Mononuclear cell (primary cell): ENCODE measurements at regions not wholly inside any gene's neighbourhood (a gene's known extent, or its start where the extent isn't known, plus 50 kb on each side); places are given as distances from the start of the nearest gene placed in this dataset.

Experiments
- H3K27me3 ChIP-seq: 2 replicates; pipeline ENCODE4 v1.6.0; 2011; ENCODE audit warnings: low read length, control low read depth; ENCODE audit not compliant: insufficient read depth
- H3K4me1 ChIP-seq: 2 replicates; pipeline ENCODE4 v1.5.1; 2011; ENCODE audit warnings: mild to moderate bottlenecking, low read length, control low read depth; ENCODE audit not compliant: insufficient read depth
- H3K4me3 ChIP-seq: 2 replicates; pipeline ENCODE4 v1.5.1; 2011; ENCODE audit warnings: mild to moderate bottlenecking, low read length, moderate library complexity
- H3K9me3 ChIP-seq: 2 replicates; pipeline ENCODE4 v1.5.1; 2011; ENCODE audit warnings: low read depth, mild to moderate bottlenecking, control low read depth, low read length

GRCh38 chr22:27148055-27148454 lies 490.7 kb downstream of the MIAT start:
- Histone ChIP-seq H3K27me3 (no peaks in the 10 kb centered on the region), H3K4me1 (peaks cover 17% of the 10 kb centered on the region), H3K4me3 (no peak overlapping the region), H3K9me3 (no peaks in the 10 kb centered on the region)

- Histone ChIP-seq H3K27me3 (no peaks in the 10 kb centered on the region), H3K4me3 (no peak overlapping the region), H3K4me1 (peaks cover 17% of the 10 kb centered on the region), H3K9me3 (no peaks in the 10 kb centered on the region)
Observed at GRCh38 chr22:27148886-27149470, 491.6 kb downstream of the MIAT start.

GRCh38 chr22:27149921-27150543 lies 492.6 kb downstream of the MIAT start:
- Histone ChIP-seq H3K4me3 (no peak overlapping the region), H3K27me3 (no peaks in the 10 kb centered on the region), H3K4me1 (peaks cover 17% of the 10 kb centered on the region), H3K9me3 (no peaks in the 10 kb centered on the region)

GRCh38 chr22:27150544-27150941 lies 493.2 kb downstream of the MIAT start:
- no peaks in the 10 kb centered on the region for H3K27me3 ChIP-seq
- H3K4me3 ChIP-seq: no peak overlapping the region
- H3K4me1 ChIP-seq: peaks cover 17% of the 10 kb centered on the region
- H3K9me3 ChIP-seq: no peaks in the 10 kb centered on the region

GRCh38 chr22:27151407-27151806 lies 494.0 kb downstream of the MIAT start:
- no peaks in the 10 kb centered on the region for H3K9me3 ChIP-seq
- H3K27me3 ChIP-seq: no peaks in the 10 kb centered on the region
- no peak overlapping the region for H3K4me3 ChIP-seq
- peaks cover 17% of the 10 kb centered on the region for H3K4me1 ChIP-seq

- Histone ChIP-seq H3K4me3 (no peak overlapping the region), H3K9me3 (no peaks in the 10 kb centered on the region), H3K27me3 (no peaks in the 10 kb centered on the region), H3K4me1 (peaks cover 17% of the 10 kb centered on the region)
Observed at GRCh38 chr22:27152033-27152432, 494.6 kb downstream of the MIAT start.

GRCh38 chr22:27152883-27153282 lies 495.5 kb downstream of the MIAT start:
- Histone ChIP-seq H3K27me3 (no peaks in the 10 kb centered on the region), H3K9me3 (no peaks in the 10 kb centered on the region), H3K4me1 (peaks cover 17% of the 10 kb centered on the region), H3K4me3 (no peak overlapping the region)

GRCh38 chr22:27153386-27153785 lies 496.0 kb downstream of the MIAT start:
- no peaks in the 10 kb centered on the region for H3K27me3 ChIP-seq
- no peak overlapping the region for H3K4me3 ChIP-seq
- peaks cover 17% of the 10 kb centered on the region for H3K4me1 ChIP-seq
- H3K9me3 ChIP-seq: no peaks in the 10 kb centered on the region

GRCh38 chr22:27154717-27155116 lies 497.3 kb downstream of the MIAT start:
- no peaks in the 10 kb centered on the region for H3K9me3 ChIP-seq
- H3K27me3 ChIP-seq: no peaks in the 10 kb centered on the region
- H3K4me3 ChIP-seq: no peak overlapping the region
- H3K4me1 ChIP-seq: peaks cover 17% of the 10 kb centered on the region

GRCh38 chr22:27156821-27157489 lies 499.6 kb downstream of the MIAT start:
- Histone ChIP-seq H3K9me3 (no peaks in the 10 kb centered on the region), H3K4me3 (no peak overlapping the region), H3K4me1 (no peaks in the 10 kb centered on the region), H3K27me3 (no peaks in the 10 kb centered on the region)

- Histone ChIP-seq H3K27me3 (no peaks in the 10 kb centered on the region), H3K4me1 (no peaks in the 10 kb centered on the region), H3K9me3 (no peaks in the 10 kb centered on the region), H3K4me3 (no peak overlapping the region)
Observed at GRCh38 chr22:27157666-27158370, 500.4 kb downstream of the MIAT start.

GRCh38 chr22:27159016-27159415 lies 501.6 kb downstream of the MIAT start:
- H3K9me3 ChIP-seq: no peaks in the 10 kb centered on the region
- H3K4me3 ChIP-seq: no peak overlapping the region
- no peaks in the 10 kb centered on the region for H3K27me3 ChIP-seq
- H3K4me1 ChIP-seq: no peaks in the 10 kb centered on the region

- Histone ChIP-seq H3K4me1 (no peaks in the 10 kb centered on the region), H3K4me3 (no peak overlapping the region), H3K9me3 (no peaks in the 10 kb centered on the region), H3K27me3 (no peaks in the 10 kb centered on the region)
Observed at GRCh38 chr22:27159716-27160295, 502.4 kb downstream of the MIAT start.

- Histone ChIP-seq H3K4me1 (no peaks in the 10 kb centered on the region), H3K27me3 (no peaks in the 10 kb centered on the region), H3K4me3 (no peak overlapping the region), H3K9me3 (no peaks in the 10 kb centered on the region)
Observed at GRCh38 chr22:27163162-27164137, 506.1 kb downstream of the MIAT start.
